SH-SY5Y (cell line): ENCODE measurements at regions not wholly inside any gene's neighbourhood (a gene's known extent, or its start where the extent isn't known, plus 50 kb on each side); places are given as distances from the start of the nearest gene placed in this dataset.

ENCODE experiments used
- GATA2 ChIP-seq: IDR thresholded peaks from 2 replicates; pipeline ENCODE4 v1.6.1; 2011; ENCODE audit warnings: mild to moderate bottlenecking, low read depth, low read length
- GATA3 ChIP-seq: IDR thresholded peaks from 2 replicates; pipeline ENCODE4 v1.6.1; 2011; ENCODE audit warnings: low read depth, mild to moderate bottlenecking, low read length, moderate library complexity

DNA sequence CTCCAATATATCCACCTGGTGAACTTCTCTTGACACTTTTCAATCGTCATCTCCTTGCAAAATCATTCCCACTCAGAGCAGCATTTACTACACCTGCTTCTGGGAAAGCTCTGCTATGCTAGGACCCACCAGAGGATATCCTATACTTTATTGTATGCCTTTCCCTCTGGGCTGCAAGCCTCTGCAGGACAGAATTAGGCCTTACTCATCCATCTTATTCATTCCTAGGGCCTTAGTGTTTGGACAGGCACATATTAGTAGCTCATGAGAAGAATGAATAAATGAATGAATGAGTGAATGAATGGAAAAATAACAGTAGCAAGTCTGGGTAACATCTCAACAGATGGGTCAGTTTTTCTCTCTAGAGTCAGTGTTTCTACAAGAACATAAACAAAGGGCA, 216.1 kb downstream of the MAFB start:
- no peak for TF ChIP-seq GATA2
- no peak for TF ChIP-seq GATA3
